ENCODE measurements at regions not wholly inside any gene's neighbourhood (a gene's known extent, or its start where the extent isn't known, plus 50 kb on each side); places are given as distances from the start of the nearest gene placed in this dataset.

DNA sequence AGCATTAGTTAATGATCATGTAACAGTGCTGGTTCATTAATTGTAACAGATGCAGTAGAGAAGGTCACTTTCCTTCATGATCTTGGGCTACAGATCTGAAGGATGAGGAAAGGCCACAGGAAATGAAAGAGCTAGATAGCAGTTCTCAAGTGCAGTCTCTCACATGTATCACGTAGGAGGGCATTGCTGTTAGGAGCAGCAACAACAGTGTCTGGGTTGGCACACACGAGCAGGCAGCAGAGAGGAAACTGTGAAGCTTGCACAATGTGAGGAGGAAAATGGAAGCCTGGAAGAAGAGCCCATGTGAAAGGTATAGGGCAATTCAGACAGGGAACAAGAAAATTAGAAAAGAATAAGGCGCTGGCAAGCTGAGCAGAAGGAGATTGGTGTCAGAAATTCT lies 1741.5 kb downstream of the PCDH9 start:
- intact Hi-C loops (cut with DNase I), result no loop called here
- no peaks in the 10 kb centered on the region for H3K4me1 ChIP-seq (ENCODE audit: insufficient read depth)
- H3K36me3 ChIP-seq, result no peaks in the 10 kb centered on the region

DNA sequence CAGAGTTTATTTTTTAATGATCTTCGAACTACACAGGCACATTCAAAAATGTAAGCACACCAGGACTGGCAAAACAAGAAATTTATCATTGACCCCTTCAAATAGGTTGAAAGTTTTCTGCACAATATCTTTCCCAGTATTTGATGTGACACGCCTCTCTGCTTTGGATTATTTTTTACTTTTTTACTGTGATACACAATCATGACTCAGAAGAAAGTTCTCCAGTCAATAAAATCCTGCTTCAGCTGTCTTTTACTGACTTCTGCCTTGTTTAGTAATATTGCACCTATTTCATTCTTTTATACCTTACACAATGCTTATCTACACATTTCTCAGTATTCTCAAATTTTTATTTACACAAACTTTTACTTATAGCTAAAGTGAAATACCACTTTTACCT lies 1750.4 kb downstream of the PCDH9 start:
- intact Hi-C loops (cut with DNase I), result no loop called here
- H3K9me3 ChIP-seq, result no peaks in the 10 kb centered on the region

More for the DNA sequence above, 1741.5 kb downstream of the PCDH9 start:
- WGBS, 3 donors, result 62 to 67% (median 67%) methylated on average over 3 of the region's 3 CpGs
- no peak overlapping the region for H3K4me3 ChIP-seq
- no peaks in the 10 kb centered on the region for H3K27me3 ChIP-seq
- TF ChIP-seq, protein P1, sequence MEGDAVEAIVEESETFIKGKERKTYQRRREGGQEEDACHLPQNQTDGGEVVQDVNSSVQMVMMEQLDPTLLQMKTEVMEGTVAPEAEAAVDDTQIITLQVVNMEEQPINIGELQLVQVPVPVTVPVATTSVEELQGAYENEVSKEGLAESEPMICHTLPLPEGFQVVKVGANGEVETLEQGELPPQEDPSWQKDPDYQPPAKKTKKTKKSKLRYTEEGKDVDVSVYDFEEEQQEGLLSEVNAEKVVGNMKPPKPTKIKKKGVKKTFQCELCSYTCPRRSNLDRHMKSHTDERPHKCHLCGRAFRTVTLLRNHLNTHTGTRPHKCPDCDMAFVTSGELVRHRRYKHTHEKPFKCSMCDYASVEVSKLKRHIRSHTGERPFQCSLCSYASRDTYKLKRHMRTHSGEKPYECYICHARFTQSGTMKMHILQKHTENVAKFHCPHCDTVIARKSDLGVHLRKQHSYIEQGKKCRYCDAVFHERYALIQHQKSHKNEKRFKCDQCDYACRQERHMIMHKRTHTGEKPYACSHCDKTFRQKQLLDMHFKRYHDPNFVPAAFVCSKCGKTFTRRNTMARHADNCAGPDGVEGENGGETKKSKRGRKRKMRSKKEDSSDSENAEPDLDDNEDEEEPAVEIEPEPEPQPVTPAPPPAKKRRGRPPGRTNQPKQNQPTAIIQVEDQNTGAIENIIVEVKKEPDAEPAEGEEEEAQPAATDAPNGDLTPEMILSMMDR (IDR thresholded peaks at IDR 0.05), result no peak
- TF ChIP-seq EP300 (IDR thresholded peaks at IDR 0.05) (no peak), POLR2A (IDR thresholded peaks at IDR 0.05) (no peak)
- H3K27ac ChIP-seq, result no peak overlapping the region
- no peaks in the 10 kb centered on the region for H3K9me3 ChIP-seq
- DNase-seq, result no peak

GRCh38 chr13:65473196-65473595 lies 1756.9 kb downstream of the PCDH9 start:
- Histone ChIP-seq H3K27me3 (no peaks in the 10 kb centered on the region), H3K4me1 (ENCODE audit: insufficient read depth) (no peaks in the 10 kb centered on the region), H3K9me3 (no peaks in the 10 kb centered on the region), H3K27ac (no peak overlapping the region), H3K4me3 (no peak overlapping the region), H3K36me3 (no peaks in the 10 kb centered on the region)
- intact Hi-C loops (cut with DNase I), result no loop called here
- DNase-seq, result no peak
- WGBS, 3 donors, result 96 to 100% (median 97%) methylated on average over 1 of the region's 1 CpG
- TF ChIP-seq EP300 (IDR thresholded peaks at IDR 0.05), result no peak
- TF ChIP-seq POLR2A (IDR thresholded peaks at IDR 0.05), result no peak
- TF ChIP-seq, protein P1 (IDR thresholded peaks at IDR 0.05), result no peak

More for the DNA sequence above, 1750.4 kb downstream of the PCDH9 start:
- WGBS, 3 donors, result 12 to 48% (median 26%) methylated on average over 2 of the region's 2 CpGs
- H3K4me3 ChIP-seq, result no peak overlapping the region
- no peaks in the 10 kb centered on the region for H3K36me3 ChIP-seq
- no peaks in the 10 kb centered on the region for H3K4me1 ChIP-seq (ENCODE audit: insufficient read depth)
- no peak for DNase-seq
- no peak overlapping the region for H3K27ac ChIP-seq
- no peak for TF ChIP-seq POLR2A (IDR thresholded peaks at IDR 0.05)
- no peak for TF ChIP-seq EP300 (IDR thresholded peaks at IDR 0.05)
- TF ChIP-seq, protein P1 (IDR thresholded peaks at IDR 0.05), result no peak
- H3K27me3 ChIP-seq, result no peaks in the 10 kb centered on the region

DNA sequence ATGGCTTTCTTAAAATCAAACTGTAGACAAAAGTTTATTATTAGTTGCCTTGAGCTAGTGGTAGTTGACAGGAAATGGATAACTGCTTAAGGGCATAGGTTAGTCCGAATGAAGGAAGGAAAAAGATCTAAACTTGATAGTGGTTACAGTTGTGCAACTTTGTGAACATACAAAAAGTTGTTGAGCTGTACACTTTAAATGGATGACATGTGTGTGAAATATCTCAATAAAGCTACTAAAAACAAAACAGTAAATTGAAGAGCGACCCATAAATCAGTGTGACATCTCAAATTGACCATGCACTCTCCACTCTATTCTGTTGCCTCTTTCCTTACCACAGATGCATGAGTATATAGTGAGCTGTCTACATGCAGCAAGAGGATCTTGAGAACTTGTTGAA lies 1757.8 kb downstream of the PCDH9 start:
- Histone ChIP-seq H3K4me1 (ENCODE audit: insufficient read depth) (no peaks in the 10 kb centered on the region), H3K4me3 (no peak overlapping the region), H3K27ac (no peak overlapping the region), H3K36me3 (no peaks in the 10 kb centered on the region), H3K27me3 (no peaks in the 10 kb centered on the region), H3K9me3 (no peaks in the 10 kb centered on the region)
- intact Hi-C loops (cut with DNase I), result no loop called here
- no peak for DNase-seq
- no peak for TF ChIP-seq POLR2A (IDR thresholded peaks at IDR 0.05)
- TF ChIP-seq EP300 (IDR thresholded peaks at IDR 0.05), result no peak
- TF ChIP-seq, protein P1 (IDR thresholded peaks at IDR 0.05), result no peak
- WGBS, 3 donors, result 80 to 87% (median 82%) methylated on average over 2 of the region's 2 CpGs

Data from ovary (tissue), 7 donors.